ENCODE measurements at regions not wholly inside any gene's neighbourhood (a gene's known extent, or its start where the extent isn't known, plus 50 kb on each side); places are given as distances from the start of the nearest gene placed in this dataset.

DNA sequence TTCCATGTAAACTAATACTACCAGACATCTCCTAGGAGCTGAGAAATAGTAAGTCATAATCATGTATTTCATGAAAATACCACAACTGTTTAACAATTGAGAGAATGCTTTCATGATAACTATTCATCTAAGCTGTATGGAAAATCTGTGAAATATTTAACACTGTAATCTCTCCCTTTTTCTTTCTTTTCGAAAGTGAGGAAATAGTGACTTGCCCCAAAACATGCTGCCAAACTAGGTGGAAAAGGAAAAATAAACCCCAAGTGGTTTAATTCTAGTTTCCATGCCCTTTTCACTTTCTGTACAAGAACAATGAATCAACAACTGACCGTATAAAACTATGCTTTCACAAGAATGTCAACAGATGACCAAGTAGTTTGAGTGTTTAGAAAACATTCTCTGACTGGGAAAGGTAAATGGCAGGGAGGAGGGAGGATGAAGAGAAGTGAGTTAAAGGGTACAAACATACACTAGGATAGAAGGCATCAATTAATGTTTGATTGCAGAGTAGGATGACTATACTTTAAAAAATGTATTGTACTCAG, 147.5 kb upstream of the AVPR1A start:
- Histone ChIP-seq H3K9me3 (replicated peaks in 1 of 2; ENCODE audit: control insufficient read depth in 1 of 2, insufficient read depth in 1 of 2, low read length in 2 of 2) (no peaks in the 10 kb centered on the region), H3K4me3 (replicated peaks in 1 of 3; ENCODE audit: low read depth in 2 of 3, low read length in 3 of 3) (no peak overlapping the region), H2AFZ (ENCODE audit: insufficient read depth, low read depth, low read length, poor library complexity, severe bottlenecking) (no peak overlapping the region), H3K79me2 (ENCODE audit: insufficient read depth, low read length) (no peaks in the 10 kb centered on the region), H3K4me1 (ENCODE audit: control insufficient read depth in 1 of 2, insufficient read depth in 2 of 2, low read length in 2 of 2) (no peaks in the 10 kb centered on the region), H3K9ac (ENCODE audit: insufficient read depth, low read length, poor library complexity, severe bottlenecking) (no peak overlapping the region), H3K27me3 (ENCODE audit: control insufficient read depth in 2 of 2, insufficient read depth in 2 of 2, low read length in 2 of 2) (no peaks in the 10 kb centered on the region), H3K27ac (ENCODE audit: low read depth in 1 of 2, low read length in 2 of 2) (no peak overlapping the region), H3K36me3 (replicated peaks in 1 of 2; ENCODE audit: control insufficient read depth in 1 of 2, insufficient read depth in 2 of 2, low read length in 2 of 2) (no peaks in the 10 kb centered on the region), H3K4me2 (replicated peaks; ENCODE audit: extremely low read depth, low read length, poor library complexity, severe bottlenecking) (no peak overlapping the region), H4K20me1 (ENCODE audit: insufficient read depth, low read length) (no peaks in the 10 kb centered on the region)
- H3K27me3 Mint-ChIP-seq (ENCODE audit: low read depth in 3 of 3): no peaks in the 10 kb centered on the region
- H3K36me3 Mint-ChIP-seq: no peaks in the 10 kb centered on the region
- no peak overlapping the region for H3K4me3 Mint-ChIP-seq
- no CpG with 5 or more reads among the region's 2 CpGs for WGBS (ENCODE audit: insufficient coverage)
- no peak overlapping the region for H3K27ac Mint-ChIP-seq
- TF ChIP-seq, protein P1, sequence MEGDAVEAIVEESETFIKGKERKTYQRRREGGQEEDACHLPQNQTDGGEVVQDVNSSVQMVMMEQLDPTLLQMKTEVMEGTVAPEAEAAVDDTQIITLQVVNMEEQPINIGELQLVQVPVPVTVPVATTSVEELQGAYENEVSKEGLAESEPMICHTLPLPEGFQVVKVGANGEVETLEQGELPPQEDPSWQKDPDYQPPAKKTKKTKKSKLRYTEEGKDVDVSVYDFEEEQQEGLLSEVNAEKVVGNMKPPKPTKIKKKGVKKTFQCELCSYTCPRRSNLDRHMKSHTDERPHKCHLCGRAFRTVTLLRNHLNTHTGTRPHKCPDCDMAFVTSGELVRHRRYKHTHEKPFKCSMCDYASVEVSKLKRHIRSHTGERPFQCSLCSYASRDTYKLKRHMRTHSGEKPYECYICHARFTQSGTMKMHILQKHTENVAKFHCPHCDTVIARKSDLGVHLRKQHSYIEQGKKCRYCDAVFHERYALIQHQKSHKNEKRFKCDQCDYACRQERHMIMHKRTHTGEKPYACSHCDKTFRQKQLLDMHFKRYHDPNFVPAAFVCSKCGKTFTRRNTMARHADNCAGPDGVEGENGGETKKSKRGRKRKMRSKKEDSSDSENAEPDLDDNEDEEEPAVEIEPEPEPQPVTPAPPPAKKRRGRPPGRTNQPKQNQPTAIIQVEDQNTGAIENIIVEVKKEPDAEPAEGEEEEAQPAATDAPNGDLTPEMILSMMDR (IDR thresholded peaks at IDR 0.05): no peak
- intact Hi-C loops (cut with micrococcal nuclease): no loop called here
- peaks cover 0 to 2% (median 0%) of the 10 kb centered on the region in 7 donors for H3K9me3 Mint-ChIP-seq
- DNase-seq: no peak
- no peaks in the 10 kb centered on the region for H3K4me1 Mint-ChIP-seq

DNA sequence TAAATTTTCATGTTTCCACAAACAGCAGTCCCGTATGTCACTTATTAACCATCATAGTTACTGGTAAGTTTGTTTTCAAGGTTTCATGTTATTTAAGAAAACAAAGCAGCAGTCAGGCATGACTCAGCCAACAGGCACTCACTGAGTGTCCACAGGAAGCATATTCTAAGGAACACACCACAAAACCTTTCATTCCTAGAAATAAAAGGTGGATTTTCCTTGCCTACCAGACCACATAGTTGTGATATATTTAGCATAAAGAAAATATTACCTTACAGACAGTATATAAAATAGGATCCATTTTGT, 143.3 kb upstream of the AVPR1A start:
- H3K4me3 Mint-ChIP-seq: no peak overlapping the region
- H3K9ac ChIP-seq (ENCODE audit: insufficient read depth, low read length, poor library complexity, severe bottlenecking): no peak overlapping the region
- H3K4me1 Mint-ChIP-seq: no peaks in the 10 kb centered on the region
- H3K9me3 ChIP-seq (replicated peaks in 1 of 2; ENCODE audit: control insufficient read depth in 1 of 2, insufficient read depth in 1 of 2, low read length in 2 of 2): no peaks in the 10 kb centered on the region
- H3K27ac Mint-ChIP-seq: no peak overlapping the region
- DNase-seq: no peak
- no peaks in the 10 kb centered on the region for H3K36me3 ChIP-seq (replicated peaks in 1 of 2; ENCODE audit: control insufficient read depth in 1 of 2, insufficient read depth in 2 of 2, low read length in 2 of 2)
- no CpG with 5 or more reads among the region's 1 CpG for WGBS (ENCODE audit: insufficient coverage)
- H3K27me3 ChIP-seq (ENCODE audit: control insufficient read depth in 2 of 2, insufficient read depth in 2 of 2, low read length in 2 of 2): no peaks in the 10 kb centered on the region
- H3K36me3 Mint-ChIP-seq: no peaks in the 10 kb centered on the region
- H3K27me3 Mint-ChIP-seq (ENCODE audit: low read depth in 3 of 3): no peaks in the 10 kb centered on the region
- no peak overlapping the region for H3K27ac ChIP-seq (ENCODE audit: low read depth in 1 of 2, low read length in 2 of 2)
- H3K9me3 Mint-ChIP-seq: peaks cover 0 to 6% (median 0%) of the 10 kb centered on the region in 7 donors
- TF ChIP-seq, protein P1 (IDR thresholded peaks at IDR 0.05): no peak
- intact Hi-C loops (cut with micrococcal nuclease): no loop called here
- no peak overlapping the region for H3K4me3 ChIP-seq (replicated peaks in 1 of 3; ENCODE audit: low read depth in 2 of 3, low read length in 3 of 3)
- H2AFZ ChIP-seq (ENCODE audit: insufficient read depth, low read depth, low read length, poor library complexity, severe bottlenecking): no peak overlapping the region
- H4K20me1 ChIP-seq (ENCODE audit: insufficient read depth, low read length): no peaks in the 10 kb centered on the region
- H3K4me2 ChIP-seq (replicated peaks; ENCODE audit: extremely low read depth, low read length, poor library complexity, severe bottlenecking): no peak overlapping the region
- no peaks in the 10 kb centered on the region for H3K79me2 ChIP-seq (ENCODE audit: insufficient read depth, low read length)
- no peaks in the 10 kb centered on the region for H3K4me1 ChIP-seq (ENCODE audit: control insufficient read depth in 1 of 2, insufficient read depth in 2 of 2, low read length in 2 of 2)
